Left kidney (tissue), 1 donor: ENCODE measurements at regions not wholly inside any gene's neighbourhood (a gene's known extent, or its start where the extent isn't known, plus 50 kb on each side); places are given as distances from the start of the nearest gene placed in this dataset.

Experiments
- DNase-seq: peaks from one replicate; pipeline ENCODE4 v3.0.0-alpha.2; 2013

GRCh38 chr2:226030788-226031646 is 631.5 kb downstream of the NYAP2 start:
- DNase-seq = peak; percentile 76

DNA sequence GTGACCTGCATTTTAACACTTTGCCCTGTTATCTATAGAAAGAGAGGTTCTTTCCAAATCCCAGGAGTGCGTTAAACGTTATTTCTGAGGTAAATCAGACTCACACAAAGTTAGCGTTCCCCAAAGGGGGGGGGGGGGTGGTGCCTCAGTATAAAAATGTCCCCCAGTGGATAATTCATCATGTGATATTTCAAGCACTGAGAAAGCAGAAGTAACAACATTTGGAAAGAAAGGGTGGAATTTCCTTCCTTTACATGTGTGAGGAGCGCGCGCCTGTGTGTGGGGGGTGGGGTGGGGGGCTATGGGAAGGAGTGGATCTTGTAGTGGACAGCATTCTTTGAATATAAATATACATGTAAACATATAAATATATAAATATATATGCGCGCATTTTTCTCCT is 630.9 kb downstream of the NYAP2 start:
- DNase-seq = no peak

- DNase-seq = no peak
Measured at GRCh38 chr2:226023946-226024345, 624.4 kb downstream of the NYAP2 start.

GRCh38 chr2:226023383-226023782 is 623.9 kb downstream of the NYAP2 start:
- DNase-seq = no peak

- no peak for DNase-seq
Measured at GRCh38 chr2:226020956-226021355, 621.4 kb downstream of the NYAP2 start.

DNA sequence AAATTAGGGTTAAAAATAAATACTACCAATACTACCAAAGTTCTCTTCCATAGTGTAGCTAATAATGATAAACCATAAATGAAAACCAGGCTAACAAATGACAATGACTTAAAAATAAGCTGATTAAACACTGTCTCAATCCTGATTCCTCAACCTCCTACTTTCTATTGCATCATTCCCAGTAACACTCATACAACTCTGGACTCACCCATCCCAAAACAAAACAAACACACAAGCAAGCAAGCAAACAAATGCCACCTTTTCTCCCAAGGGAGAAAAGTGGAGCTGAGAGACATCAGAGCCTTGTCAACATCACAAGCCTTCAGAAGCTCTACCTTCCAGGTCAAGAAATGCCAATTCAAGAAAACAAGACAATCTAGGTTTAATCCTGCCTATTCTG is 620.7 kb downstream of the NYAP2 start:
- no peak for DNase-seq

- DNase-seq = no peak
Measured at GRCh38 chr2:226018641-226019040, 619.1 kb downstream of the NYAP2 start.

DNA sequence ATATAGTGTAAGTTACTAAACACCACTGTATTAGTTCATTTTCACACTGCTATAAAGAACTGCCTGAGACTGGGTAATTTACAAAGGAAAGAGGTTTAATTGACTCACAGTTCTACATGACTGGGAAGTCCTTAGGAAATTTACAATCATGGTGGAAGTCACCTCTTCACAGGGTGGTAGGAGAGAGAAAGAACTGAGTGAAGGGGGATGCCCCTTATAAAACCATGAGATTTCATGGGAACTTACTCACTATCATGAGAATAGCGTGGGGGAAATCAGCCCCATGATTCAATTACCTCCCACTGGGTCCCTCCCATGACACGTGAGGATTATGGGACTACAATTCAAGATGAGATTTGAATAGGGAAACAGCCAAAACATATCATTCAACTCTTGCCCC is 618.0 kb downstream of the NYAP2 start:
- no peak for DNase-seq

DNA sequence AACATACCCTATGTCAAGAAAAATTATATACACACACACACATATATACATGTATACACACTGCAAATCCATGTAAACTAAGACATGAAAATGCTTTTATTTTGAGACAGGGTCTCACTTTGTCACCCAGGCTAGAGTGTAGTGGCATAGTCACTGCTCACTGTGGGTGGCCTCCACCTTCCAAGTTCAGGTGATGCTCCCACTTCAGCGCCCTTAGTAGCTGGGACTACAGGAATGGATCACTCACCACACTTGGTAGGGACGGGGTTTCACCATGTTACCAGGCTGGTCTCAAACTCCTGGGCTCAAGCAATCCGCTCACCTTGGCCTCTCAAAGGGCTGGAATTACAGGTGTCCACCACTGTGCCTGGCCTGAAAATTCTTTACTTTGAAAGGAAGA is 617.6 kb downstream of the NYAP2 start:
- DNase-seq = no peak

DNA sequence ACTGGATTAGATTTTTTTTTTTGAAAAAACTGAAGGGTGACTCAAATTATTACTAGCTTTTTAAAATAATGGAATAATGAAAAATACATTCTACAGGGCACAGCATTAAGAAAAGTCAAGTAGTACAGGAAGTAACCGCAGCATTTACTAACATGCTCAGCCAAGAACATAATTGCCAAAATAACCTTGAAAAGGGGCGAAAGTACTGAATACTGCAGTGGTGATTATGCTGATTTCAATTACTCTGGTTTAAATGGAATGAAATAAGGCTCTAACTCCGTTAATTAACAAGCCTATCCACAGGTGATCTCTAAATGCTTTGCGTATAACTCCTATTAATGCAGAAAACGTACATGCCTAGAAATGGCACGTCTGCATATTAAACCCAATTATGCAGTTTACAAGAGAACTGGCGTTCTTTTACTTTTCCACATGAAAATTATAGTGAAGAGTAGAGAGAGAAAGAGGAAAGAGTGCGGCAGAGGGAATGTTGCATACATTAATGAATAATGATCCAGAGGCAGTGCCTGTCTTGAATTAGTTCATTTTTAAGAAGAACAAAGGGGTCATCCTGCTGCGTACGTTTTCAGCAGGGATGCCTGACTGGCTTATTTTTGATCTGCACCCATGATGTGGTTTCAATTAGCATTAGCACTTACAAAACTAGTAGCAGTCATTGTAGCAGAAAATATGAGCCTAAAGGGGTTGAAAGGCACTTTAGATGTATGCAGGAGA is 612.4 kb downstream of the NYAP2 start:
- DNase-seq = no peak

DNA sequence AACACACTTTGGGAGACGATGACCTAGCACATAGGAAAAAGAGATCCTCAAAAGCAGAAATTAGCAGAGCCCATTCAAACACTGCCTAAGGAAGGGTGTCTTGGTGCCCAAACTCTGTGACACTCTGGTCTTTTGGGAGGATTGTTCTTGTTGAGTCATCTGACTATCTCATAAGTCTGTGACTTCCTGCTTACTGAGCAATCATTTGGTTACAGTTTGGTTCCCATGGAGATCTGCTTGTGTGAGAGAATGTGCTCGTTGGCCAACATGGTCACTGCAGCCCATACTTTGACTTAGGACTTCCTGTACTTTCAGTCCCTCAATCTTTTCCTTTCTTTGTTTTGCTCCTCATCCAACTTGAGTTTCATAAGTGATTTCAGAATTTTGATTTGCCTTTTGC is 602.9 kb downstream of the NYAP2 start:
- no peak for DNase-seq

- no peak for DNase-seq
Measured at GRCh38 chr2:226001716-226002115, 602.2 kb downstream of the NYAP2 start.

DNA sequence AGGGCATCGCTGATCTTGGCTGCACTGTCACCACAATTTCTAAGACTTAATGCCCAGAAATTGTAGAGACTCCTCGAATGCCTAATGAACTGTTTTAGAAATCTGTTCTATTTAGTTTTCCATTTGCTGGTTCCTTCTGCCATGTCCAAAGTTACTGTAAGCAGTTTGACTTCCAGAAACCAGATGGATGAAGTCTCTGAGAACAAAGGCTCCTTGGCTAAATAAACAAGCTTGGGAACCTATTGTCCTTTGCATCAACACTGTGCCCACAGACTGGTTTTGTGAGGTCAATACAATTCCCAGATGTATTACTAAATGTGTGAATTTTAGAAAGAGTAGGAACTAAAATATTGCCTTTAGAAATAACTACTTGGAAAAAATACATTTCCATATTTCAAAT is 600.2 kb downstream of the NYAP2 start:
- DNase-seq = no peak

DNA sequence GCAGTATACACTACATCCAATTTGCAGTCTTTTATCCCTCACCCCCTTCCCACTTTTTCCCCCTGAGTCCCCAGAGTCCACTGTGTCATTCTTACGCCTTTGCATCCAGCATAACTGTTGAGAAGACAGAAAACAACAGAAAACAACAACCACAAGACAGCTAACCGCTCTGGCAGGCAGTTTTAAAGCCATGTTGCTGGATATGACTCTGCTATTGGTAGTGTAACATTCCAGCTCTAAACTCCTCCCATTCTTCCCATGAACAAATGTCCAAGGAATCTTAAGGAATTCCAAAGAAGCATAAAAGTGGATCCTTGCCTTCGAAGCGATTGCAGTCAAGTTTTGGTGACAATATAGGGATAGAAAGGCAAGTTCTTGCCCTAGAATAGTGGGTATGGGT is 599.1 kb downstream of the NYAP2 start:
- DNase-seq = no peak

DNA sequence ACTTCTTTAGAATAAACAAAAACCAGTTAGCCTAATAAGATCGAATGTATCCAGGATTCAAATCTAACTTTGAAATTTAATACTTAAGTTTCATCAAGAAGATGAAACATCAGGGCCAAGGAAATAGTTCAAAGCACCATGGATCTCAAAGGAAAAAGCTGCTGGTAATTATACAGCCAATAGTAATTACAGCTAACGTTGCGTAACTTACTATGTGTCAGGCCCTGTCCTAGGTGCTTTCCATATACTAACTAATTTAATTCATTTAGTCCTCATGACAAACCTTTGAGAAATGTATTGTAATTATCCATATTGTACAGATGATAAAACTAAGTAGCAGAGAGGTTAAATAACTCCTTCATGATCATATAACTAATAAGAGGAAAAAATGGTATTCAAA is 598.6 kb downstream of the NYAP2 start:
- no peak for DNase-seq

DNA sequence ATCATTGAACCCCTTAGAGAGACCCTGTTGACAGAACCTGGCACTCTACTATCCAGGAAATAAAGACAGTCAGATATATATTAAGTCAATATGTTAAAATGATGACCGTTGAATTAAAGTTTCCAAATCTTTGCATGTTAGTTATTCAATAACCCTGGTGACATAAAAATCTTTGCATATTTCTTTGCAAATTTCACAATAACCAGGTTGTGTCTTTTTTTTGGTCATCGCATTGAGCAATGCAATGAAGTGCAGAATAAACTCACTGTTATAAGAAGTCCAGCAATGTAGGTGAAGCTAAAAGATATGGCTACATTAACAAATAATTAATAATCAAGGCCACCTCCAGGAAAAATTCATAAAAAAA is 596.9 kb downstream of the NYAP2 start:
- DNase-seq = no peak

DNA sequence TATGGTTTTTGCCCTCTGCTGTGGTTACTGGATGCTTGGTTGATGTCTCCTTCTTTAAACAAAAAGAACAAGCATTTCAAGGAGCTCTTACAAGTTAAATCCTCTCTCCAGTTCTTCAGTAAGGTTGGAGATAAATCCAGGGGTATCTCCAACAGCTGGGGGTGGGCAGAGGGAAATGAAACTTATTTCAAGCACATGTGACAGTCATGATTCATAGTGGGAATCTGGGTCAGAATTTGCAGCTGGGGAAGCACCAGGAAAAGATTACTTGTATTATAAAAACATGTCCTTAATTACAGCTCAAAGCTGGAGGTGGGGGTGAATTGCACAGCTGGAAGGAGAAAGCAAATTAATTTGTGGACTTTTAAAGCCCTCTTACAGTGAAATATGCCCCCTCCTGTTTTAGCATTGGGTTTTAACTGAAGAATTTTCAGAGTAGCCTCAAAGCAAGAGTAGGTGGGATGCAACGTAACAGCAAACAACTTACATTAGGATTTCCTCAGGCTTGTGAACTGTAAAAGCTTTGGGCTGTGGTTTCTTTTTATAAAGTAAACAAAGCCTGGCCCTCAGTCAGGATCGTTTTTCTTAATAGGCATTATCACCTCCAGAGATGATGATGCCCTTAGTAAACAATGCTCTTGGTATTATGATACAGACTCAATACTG is 596.4 kb downstream of the NYAP2 start:
- DNase-seq = no peak

GRCh38 chr2:225994748-225995405 is 595.4 kb downstream of the NYAP2 start:
- no peak for DNase-seq

GRCh38 chr2:225993430-225993829 is 593.9 kb downstream of the NYAP2 start:
- DNase-seq = no peak

DNA sequence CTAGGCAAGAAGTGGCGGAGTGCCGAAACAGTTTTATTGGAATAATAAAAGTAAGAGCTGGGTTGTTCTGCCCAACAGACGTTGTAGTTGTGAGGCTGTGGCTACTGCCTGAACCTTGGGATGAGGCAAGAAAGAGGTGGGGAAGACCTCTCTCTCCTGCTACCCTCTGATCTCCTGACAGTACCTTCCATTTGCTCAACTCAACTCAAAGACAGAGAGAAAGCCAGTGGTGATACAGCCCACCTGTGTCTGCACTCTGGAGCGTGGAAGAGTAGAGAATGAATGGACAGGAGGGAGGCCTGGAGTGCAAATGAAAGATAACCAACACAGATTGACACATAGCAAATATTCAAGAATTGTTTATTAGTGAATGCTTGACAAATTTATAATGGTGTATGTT is 590.3 kb downstream of the NYAP2 start:
- DNase-seq = no peak

- no peak for DNase-seq
Measured at GRCh38 chr2:225980372-225980771, 580.9 kb downstream of the NYAP2 start.

GRCh38 chr2:225971433-225971832 is 571.9 kb downstream of the NYAP2 start:
- no peak for DNase-seq

- DNase-seq = no peak
Measured at GRCh38 chr2:225948903-225949302, 549.4 kb downstream of the NYAP2 start.
